ENCODE measurements at regions not wholly inside any gene's neighbourhood (a gene's known extent, or its start where the extent isn't known, plus 50 kb on each side); places are given as distances from the start of the nearest gene placed in this dataset.

GRCh38 chr9:111985315-111985714, 88.7 kb downstream of the UGCG start:
- FAIRE-seq (peak; percentile 85), DNase-seq (ENCODE audit: extremely low spot score, insufficient read length, low read depth) (no peak)

GRCh38 chr9:111986035-111986556, 89.5 kb downstream of the UGCG start:
- FAIRE-seq (no peak), DNase-seq (ENCODE audit: extremely low spot score, insufficient read length, low read depth) (no peak)

All from GM18507 (cell line).